K562 (cell line): ENCODE measurements at regions not wholly inside any gene's neighbourhood (a gene's known extent, or its start where the extent isn't known, plus 50 kb on each side); places are given as distances from the start of the nearest gene placed in this dataset.

Source experiments
- ATAC-seq: fragments of 200-7000 bp; cut with Tn5 transposase; 3 replicates; pipeline ENCODE4 v1.9.1; 2020; ENCODE audit warnings: moderate library complexity
- BruUV-seq: library from RNA; stranded (reverse); fragments of 400-500 nt; replicated peaks from 2 replicates; lab custom pipeline; 2021; lab: Mats Ljungman, UMichigan
- CTCF ChIA-PET: fragments of 300-600 bp; formaldehyde crosslinking; extraction: SDS; loops from one replicate; lab custom pipeline; 2021; ENCODE audit warnings: low intra/inter-chr PET ratio; lab: Yijun Ruan, JAX
- POLR2A ChIA-PET: fragments of 300-600, 350-650 bp; sonication (Branson Sonifier 250); formaldehyde crosslinking; extraction: SDS; loops from one replicate; lab custom pipeline; 2021; ENCODE audit warnings: antibody characterized with exemption, inconsistent platforms; lab: Yijun Ruan, JAX
- DNase-seq, 4 experiments: peaks; one replicate each; pipeline versions ENCODE4 v3.0.0 to v3.0.0-alpha.2; 2011 to 2018; ENCODE audit warnings: low spot score in 3 of 4, mixed read lengths in 3 of 4; ENCODE audit errors: extremely low read depth in 1 of 4
- FAIRE-seq: peaks from 2 replicates; lab custom pipeline; 2011; peaks lifted over from hg19 to GRCh38; lab: Jason Lieb, UNC
- H2AFZ ChIP-seq: 2 replicates; pipeline ENCODE4 v1.6.0; 2011; ENCODE audit warnings: low read depth, low read length, control low read depth, inconsistent platforms
- H3K27ac ChIP-seq: fragments of 200-600 bp; 3 replicates; pipeline ENCODE4 v1.8.0; 2011; ENCODE audit warnings: low read depth, mild to moderate bottlenecking, control low read depth, inconsistent platforms, low read length, moderate library complexity, mixed read lengths; ENCODE audit errors: extremely low read depth
- H3K27me3 ChIP-seq, 2 experiments: fragments of 300-600 bp in 1 of 2; 2 replicates in 1 of 2; 3 replicates in 1 of 2; pipeline versions ENCODE4 v1.6.0 to v1.8.0; 2011; ENCODE audit warnings: inconsistent platforms in 2 of 2, low read length in 2 of 2, mild to moderate bottlenecking in 1 of 2, mixed read lengths in 1 of 2, moderate library complexity in 1 of 2; ENCODE audit not compliant: control insufficient read depth in 2 of 2, insufficient read depth in 2 of 2
- H3K36me3 ChIP-seq: fragments of 300-600 bp; 3 replicates; pipeline ENCODE4 v1.8.0; 2011; ENCODE audit warnings: mild to moderate bottlenecking, low read length, inconsistent platforms; ENCODE audit not compliant: control insufficient read depth, insufficient read depth
- H3K4me1 ChIP-seq, 2 experiments: fragments of 200-600 bp in 1 of 2; replicated peaks in 1 of 2; 2 replicates in 1 of 2; 3 replicates in 1 of 2; pipeline versions ENCODE4 v1.5.1 to v1.8.0; 2011; ENCODE audit warnings: inconsistent platforms in 2 of 2, low read length in 2 of 2, mild to moderate bottlenecking in 1 of 2, mixed read lengths in 1 of 2, moderate library complexity in 1 of 2; ENCODE audit not compliant: control insufficient read depth in 2 of 2, insufficient read depth in 2 of 2
- H3K4me2 ChIP-seq: 2 replicates; pipeline ENCODE4 v1.6.1; 2011; ENCODE audit warnings: low read length, control low read depth, inconsistent platforms, mixed read lengths; ENCODE audit not compliant: insufficient read depth
- H3K4me3 ChIP-seq: fragments of 200-600 bp; sonication (generic), shearing (Covaris generic); 2 replicates; pipeline ENCODE4 v1.5.1; 2016; ENCODE audit warnings: control low read depth, inconsistent platforms
- H3K79me2 ChIP-seq: fragments of 200-600 bp; 3 replicates; pipeline ENCODE4 v1.8.0; 2011; ENCODE audit warnings: low read length, inconsistent platforms; ENCODE audit not compliant: control insufficient read depth, insufficient read depth
- H3K9ac ChIP-seq, 2 experiments: 2 replicates each; pipeline versions ENCODE4 v1.6.0 to v1.6.1; 2011; ENCODE audit warnings: low read depth in 2 of 2, low read length in 2 of 2, control low read depth in 1 of 2, inconsistent platforms in 1 of 2, mild to moderate bottlenecking in 1 of 2, mixed read lengths in 1 of 2; ENCODE audit not compliant: insufficient read depth in 1 of 2
- H3K9me1 ChIP-seq: one replicate; pipeline ENCODE4 v1.6.0; 2011; ENCODE audit warnings: inconsistent platforms, mild to moderate bottlenecking, low read length, moderate library complexity; ENCODE audit not compliant: control insufficient read depth, insufficient read depth
- H3K9me3 ChIP-seq: replicated peaks from 2 replicates; pipeline ENCODE4 v1.5.1; 2011; ENCODE audit warnings: low read depth, low read length, inconsistent platforms; ENCODE audit not compliant: control insufficient read depth, insufficient read depth
- H4K20me1 ChIP-seq: replicated peaks from 2 replicates; pipeline ENCODE4 v1.6.1; 2011; ENCODE audit warnings: low read length, inconsistent platforms, mixed read lengths; ENCODE audit not compliant: control insufficient read depth, insufficient read depth
- GABPB1 ChIP-seq: sonication (generic); formaldehyde crosslinking; IDR thresholded peaks from 2 replicates; pipeline ENCODE4 v1.8.0; 2022; ENCODE audit warnings: mild to moderate bottlenecking, missing genetic modification reagents
- GATA2 ChIP-seq: sonication (generic); formaldehyde crosslinking; IDR thresholded peaks from 2 replicates; pipeline ENCODE4 v1.4.0; 2020; ENCODE audit warnings: mild to moderate bottlenecking, missing genetic modification reagents
- NFIX ChIP-seq: fragments of 250-450 bp; sonication (Bioruptor Pico); IDR thresholded peaks from 2 replicates; pipeline ENCODE4 v1.4.0; 2020; ENCODE audit warnings: low read depth, mild to moderate bottlenecking, moderate library complexity
- ZNF384 ChIP-seq: IDR thresholded peaks from 2 replicates; pipeline ENCODE4 v1.6.1; 2012; ENCODE audit warnings: low read depth, low read length, improper control_type of control experiment
- WGBS: fragments of 100-300 bp; shearing (Covaris generic); methylation state at CpG from one replicate; pipeline ENCODE4 v1.1.6; 2016; ENCODE audit warnings: low coverage, mixed read lengths; ENCODE audit not compliant: insufficient coverage; ENCODE audit errors: missing lambda C conversion rate; 5-methylcytosine and 5-hydroxymethylcytosine counted together
- in situ Hi-C: fragments of 300-500 bp; cut with MboI; formaldehyde crosslinking; loops from 4 replicates; pipeline ENCODE4 v1.15.0; 2018; ENCODE audit warnings: inconsistent platforms, mixed read lengths
- intact Hi-C: fragments of 100-400 bp; cut with micrococcal nuclease; formaldehyde crosslinking; loops from 2 replicates; pipeline ENCODE4 v1.14.2; 2022

- Histone ChIP-seq H3K9me3 (no peaks in the 10 kb centered on the region), H3K79me2 (no peaks in the 10 kb centered on the region), H3K4me3 (no peak overlapping the region), H3K4me1 (no peaks in the 10 kb centered on the region), H3K27me3 (no peaks in the 10 kb centered on the region)
- WGBS: 7% methylated on average over 2 of the region's 2 CpGs
- no TSS peak for BruUV-seq
- ATAC-seq: no peak
- TF ChIP-seq GATA2 (CRISPR knock-in tag): no peak
- TF ChIP-seq, all 486 proteins: peak for 0
- FAIRE-seq (no peak), DNase-seq (no peak)
- intact Hi-C loops (no loop called here), in situ Hi-C loops (no loop called here)
- no peaks in the 10 kb centered on the region for H4K20me1 ChIP-seq
- H3K27ac ChIP-seq: no peak overlapping the region
- H3K9me1 ChIP-seq: no peaks in the 10 kb centered on the region
- H3K36me3 ChIP-seq: no peaks in the 10 kb centered on the region
- H2AFZ ChIP-seq: no peak overlapping the region
- H3K4me2 ChIP-seq: no peak overlapping the region
- POLR2A ChIA-PET: no interaction called here
- H3K9ac ChIP-seq: no peak overlapping the region
- CTCF ChIA-PET: no interaction called here
These were observed 531.7 kb downstream of the SLITRK1 start for GRCh38 chr13:83350569-83350968.

DNA sequence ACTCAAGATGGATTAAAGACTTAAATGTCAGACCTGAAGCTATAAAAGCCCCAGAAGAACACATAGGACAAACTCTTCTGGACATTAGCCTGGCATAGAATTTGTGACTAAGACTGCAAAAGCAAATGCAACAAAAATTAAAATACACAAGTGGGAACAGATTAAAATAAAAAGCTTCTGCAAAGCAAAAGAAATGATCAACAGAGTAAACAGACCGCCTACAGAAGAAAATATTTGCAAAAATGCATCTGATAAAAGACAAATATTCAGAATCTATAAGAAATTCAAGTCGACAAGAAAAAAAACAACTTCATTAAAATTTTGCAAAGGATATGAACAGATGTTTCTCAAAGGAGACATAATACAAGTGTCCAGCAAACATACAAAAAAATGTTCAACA lies 537.8 kb downstream of the SLITRK1 start:
- DNase-seq: no peak
- H3K9me3 ChIP-seq: no peaks in the 10 kb centered on the region
- in situ Hi-C loops: no loop called here
- no peaks in the 10 kb centered on the region for H3K4me1 ChIP-seq
- no peak overlapping the region for H2AFZ ChIP-seq
- H3K9ac ChIP-seq: no peak overlapping the region
- no peak overlapping the region for H3K27ac ChIP-seq
- BruUV-seq: no TSS peak
- no peaks in the 10 kb centered on the region for H3K36me3 ChIP-seq
- intact Hi-C loops: no loop called here
- ChIA-PET CTCF (no interaction called here), POLR2A (no interaction called here)
- H4K20me1 ChIP-seq: no peaks in the 10 kb centered on the region
- ATAC-seq: no peak
- TF ChIP-seq ZNF384 (no peak), NFIX (no peak), GABPB1 (no peak)
- TF ChIP-seq, all 486 proteins: peak for 0
- no peaks in the 10 kb centered on the region for H3K79me2 ChIP-seq
- no peaks in the 10 kb centered on the region for H3K27me3 ChIP-seq
- H3K4me3 ChIP-seq: no peak overlapping the region
- FAIRE-seq: no peak
- 0% methylated on average over 2 of the region's 2 CpGs for WGBS
- no peak overlapping the region for H3K4me2 ChIP-seq
- no peaks in the 10 kb centered on the region for H3K9me1 ChIP-seq
